HepG2 (cell line): ENCODE measurements at regions not wholly inside any gene's neighbourhood (a gene's known extent, or its start where the extent isn't known, plus 50 kb on each side); places are given as distances from the start of the nearest gene placed in this dataset.

ENCODE experiments used
- ATAC-seq: fragments of 200-7000 bp; cut with Tn5 transposase; 3 replicates; pipeline ENCODE4 v1.9.1; 2020; ENCODE audit warnings: mild to moderate bottlenecking, moderate library complexity
- BruUV-seq: library from RNA; stranded (reverse); fragments of 400-500 nt; replicated peaks from 2 replicates; lab custom pipeline; 2021; lab: Mats Ljungman, UMichigan
- CTCF ChIA-PET: fragments of 300-600 bp; formaldehyde crosslinking; extraction: SDS; loops from one replicate; lab custom pipeline; 2021; ENCODE audit warnings: low total read pairs, inconsistent platforms, low intra/inter-chr PET ratio; lab: Yijun Ruan, JAX
- POLR2A ChIA-PET: fragments of 350-600 bp; sonication (Branson Sonifier 250); formaldehyde crosslinking; loops from one replicate; lab custom pipeline; 2020; ENCODE audit warnings: antibody characterized with exemption, inconsistent platforms; lab: Yijun Ruan, JAX
- DNase-seq: peaks from one replicate; pipeline ENCODE4 v3.0.0-alpha.2; 2015; ENCODE audit warnings: low spot score
- FAIRE-seq: peaks from 3 replicates; lab custom pipeline; 2011; peaks lifted over from hg19 to GRCh38; lab: Jason Lieb, UNC
- H2AFZ ChIP-seq: one replicate; pipeline ENCODE4 v1.6.1; 2011; ENCODE audit warnings: low read length, inconsistent platforms
- H3K27ac ChIP-seq: fragments of 300-600 bp; 3 replicates; pipeline ENCODE4 v1.8.0; 2011; ENCODE audit warnings: mixed run types, mild to moderate bottlenecking, mixed read lengths, low read length, inconsistent platforms; ENCODE audit not compliant: insufficient read depth; ENCODE audit errors: extremely low read length
- H3K27me3 ChIP-seq, 2 experiments: fragments of 200-600 bp in 1 of 2; 2 replicates in 1 of 2; 3 replicates in 1 of 2; pipeline versions ENCODE4 v1.6.0 to v1.8.0; 2011; ENCODE audit warnings: low read length in 2 of 2, mild to moderate bottlenecking in 2 of 2, moderate library complexity in 2 of 2, inconsistent platforms in 1 of 2; ENCODE audit not compliant: insufficient read depth in 2 of 2, control insufficient read depth in 1 of 2
- H3K36me3 ChIP-seq, 2 experiments: fragments of 200-600 bp in 1 of 2; replicated peaks in 1 of 2; 2 replicates in 1 of 2; 3 replicates in 1 of 2; pipeline versions ENCODE4 v1.5.1 to v1.8.0; 2011; ENCODE audit warnings: low read length in 2 of 2, inconsistent platforms in 1 of 2; ENCODE audit not compliant: insufficient read depth in 2 of 2, control insufficient read depth in 1 of 2
- H3K4me1 ChIP-seq: 2 replicates; pipeline ENCODE4 v1.5.1; 2012; ENCODE audit warnings: low read length, inconsistent platforms; ENCODE audit not compliant: insufficient read depth
- H3K4me2 ChIP-seq: 2 replicates; pipeline ENCODE4 v1.6.0; 2011; ENCODE audit warnings: low read depth, low read length, inconsistent platforms
- H3K4me3 ChIP-seq, 3 experiments: fragments of 200-600 bp in 1 of 3; sonication (generic), shearing (Covaris generic) in 1 of 3; replicated peaks in 1 of 3; 2 replicates each; pipeline ENCODE4 v1.5.1; 2011 to 2016; ENCODE audit warnings: low read length in 3 of 3, inconsistent platforms in 2 of 3, low read depth in 2 of 3, mild to moderate bottlenecking in 2 of 3, control low read depth in 1 of 3, mixed read lengths in 1 of 3; ENCODE audit not compliant: insufficient read depth in 1 of 3
- H3K79me2 ChIP-seq: one replicate; pipeline ENCODE4 v1.6.1; 2011; ENCODE audit warnings: low read length, inconsistent platforms; ENCODE audit not compliant: insufficient read depth
- H3K9ac ChIP-seq: 2 replicates; pipeline ENCODE4 v1.6.0; 2011; ENCODE audit warnings: mild to moderate bottlenecking, low read depth, low read length, inconsistent platforms; ENCODE audit not compliant: insufficient read depth
- H3K9me3 ChIP-seq: 2 replicates; pipeline ENCODE4 v1.5.1; 2012; ENCODE audit warnings: mild to moderate bottlenecking, low read length
- H4K20me1 ChIP-seq: 2 replicates; pipeline ENCODE4 v1.6.0; 2011; ENCODE audit warnings: inconsistent platforms, mild to moderate bottlenecking, low read length, moderate library complexity; ENCODE audit not compliant: insufficient read depth
- ATM ChIP-seq: fragments of 450-650 bp; IDR thresholded peaks from 2 replicates; pipeline ENCODE4 v1.7.1; 2017; ENCODE audit warnings: mild to moderate bottlenecking, borderline replicate concordance
- CENPX ChIP-seq: sonication (generic); formaldehyde crosslinking; IDR thresholded peaks from 2 replicates; pipeline ENCODE4 v1.9.0; 2021; ENCODE audit warnings: mild to moderate bottlenecking, missing genetic modification reagents, moderate library complexity
- HOMEZ ChIP-seq: IDR thresholded peaks from 2 replicates; pipeline ENCODE4 v1.6.1; 2016; ENCODE audit warnings: low read depth
- KLF6 ChIP-seq: IDR thresholded peaks from 2 replicates; pipeline ENCODE4 v1.8.0; 2016; ENCODE audit warnings: missing biosample characterization, missing genetic modification reagents
- LBX2 ChIP-seq: sonication (generic); formaldehyde crosslinking; IDR thresholded peaks from 2 replicates; pipeline ENCODE4 v1.5.0; 2020; ENCODE audit warnings: missing genetic modification reagents, mild to moderate bottlenecking, borderline replicate concordance
- SSRP1 ChIP-seq: IDR thresholded peaks from 2 replicates; pipeline ENCODE4 v1.6.1; 2016; ENCODE audit warnings: control low read depth
- TRIM24 ChIP-seq: sonication (generic); formaldehyde crosslinking; IDR thresholded peaks from 2 replicates; pipeline ENCODE4 v1.8.0; 2022; ENCODE audit warnings: mild to moderate bottlenecking, missing genetic modification reagents
- YY1 ChIP-seq: IDR thresholded peaks from 2 replicates; pipeline ENCODE4 v1.6.1; 2011; ENCODE audit warnings: low read length, low read depth, moderate library complexity, mild to moderate bottlenecking; ENCODE audit not compliant: insufficient read depth, insufficient replicate concordance
- ZBTB39 ChIP-seq: sonication (generic); formaldehyde crosslinking; IDR thresholded peaks from 2 replicates; pipeline ENCODE4 v1.5.0; 2020; ENCODE audit warnings: missing genetic modification reagents
- ZNF205 ChIP-seq: IDR thresholded peaks from 2 replicates; pipeline ENCODE4 v1.6.1; 2018; ENCODE audit warnings: missing biosample characterization, missing genetic modification reagents
- ZNF30 ChIP-seq: sonication (generic); formaldehyde crosslinking; IDR thresholded peaks from 2 replicates; pipeline ENCODE4 v1.5.0; 2020; ENCODE audit warnings: mild to moderate bottlenecking, missing genetic modification reagents
- ZNF512B ChIP-seq: sonication (generic); formaldehyde crosslinking; IDR thresholded peaks from 2 replicates; pipeline ENCODE4 v1.5.1; 2020; ENCODE audit warnings: missing genetic modification reagents, mild to moderate bottlenecking, borderline replicate concordance
- ZNF790 ChIP-seq: sonication (generic); formaldehyde crosslinking; IDR thresholded peaks from 2 replicates; pipeline ENCODE4 v1.8.0; 2022; ENCODE audit warnings: missing genetic modification reagents, mild to moderate bottlenecking, borderline replicate concordance
- whole genome bisulfite sequencing: methylation state at CpG from one replicate; pipeline ENCODE4 v1.1.6; 2017; ENCODE audit warnings: low lambda C conversion rate; 5-methylcytosine and 5-hydroxymethylcytosine counted together
- in situ Hi-C: cut with HindIII; loops from 2 replicates; pipeline ENCODE4 v1.10.0; 2017; ENCODE audit warnings: low pct_unique_long_range_greater_than_20kb; ENCODE audit not compliant: extremely low pct_ligation_motif_present
- intact Hi-C: fragments of 100-400 bp; cut with micrococcal nuclease; formaldehyde crosslinking; loops from one replicate; pipeline ENCODE4 v1.10.0; 2022; ENCODE audit not compliant: unreplicated experiment

- Histone ChIP-seq H3K9ac (no peak overlapping the region), H3K36me3 (no peaks in the 10 kb centered on the region), H3K4me1 (no peaks in the 10 kb centered on the region), H3K4me2 (no peak overlapping the region), H4K20me1 (no peaks in the 10 kb centered on the region), H3K27ac (no peak overlapping the region), H3K27me3 (no peaks in the 10 kb centered on the region), H3K79me2 (no peaks in the 10 kb centered on the region), H3K4me3 (no peak overlapping the region), H2AFZ (no peak overlapping the region), H3K9me3 (no peaks in the 10 kb centered on the region)
- BruUV-seq = no TSS peak
- no peak for TF ChIP-seq KLF6 (CRISPR knock-in tag)
- TF ChIP-seq HOMEZ (CRISPR knock-in tag) = no peak
- no peak for TF ChIP-seq ZNF30 (CRISPR knock-in tag)
- 0% methylated on average over 1 of the region's 1 CpG for WGBS
- in situ Hi-C loops = no loop called here
- ChIA-PET CTCF (no interaction called here), POLR2A (no interaction called here)
- intact Hi-C loops = no loop called here
- ATAC-seq = no peak
- DNase-seq = no peak
- no peak for FAIRE-seq
These were observed 690.5 kb downstream of the PLCL1 start for GRCh38 chr2:198494931-198495330.

- Histone ChIP-seq H2AFZ (no peak overlapping the region), H3K4me2 (no peak overlapping the region), H3K27ac (no peak overlapping the region), H3K9ac (no peak overlapping the region), H3K36me3 (no peaks in the 10 kb centered on the region), H4K20me1 (no peaks in the 10 kb centered on the region), H3K79me2 (no peaks in the 10 kb centered on the region), H3K4me1 (no peaks in the 10 kb centered on the region), H3K9me3 (no peaks in the 10 kb centered on the region), H3K4me3 (no peak overlapping the region), H3K27me3 (no peaks in the 10 kb centered on the region)
- CTCF ChIA-PET = no interaction called here
- FAIRE-seq (no peak), ATAC-seq (no peak), DNase-seq (no peak)
- POLR2A ChIA-PET = no interaction called here
- WGBS = 0% methylated on average over 2 of the region's 2 CpGs
- intact Hi-C loops (no loop called here), in situ Hi-C loops (no loop called here)
- BruUV-seq = no TSS peak
- TF ChIP-seq LBX2 (no peak), SSRP1 (no peak), ZNF205 (CRISPR knock-in tag) (no peak), YY1 (no peak), CENPX (CRISPR knock-in tag) (no peak), ZNF790 (CRISPR knock-in tag) (no peak), ZNF512B (no peak), ATM (no peak), ZBTB39 (no peak), TRIM24 (CRISPR knock-in tag) (no peak)
These were observed 686.4 kb downstream of the PLCL1 start for GRCh38 chr2:198490748-198491147.
